H1 (cell line): ENCODE measurements at regions not wholly inside any gene's neighbourhood (a gene's known extent, or its start where the extent isn't known, plus 50 kb on each side); places are given as distances from the start of the nearest gene placed in this dataset.
"Not testable (repeated sequence)": the region's sequence is repeated elsewhere in the genome, so short reads cannot be mapped to it uniquely, and the experiment has no call there.

Source experiments
- CTCF ChIA-PET: fragments of 300-600 bp; sonication (Branson Sonifier 250); formaldehyde crosslinking; loops from one replicate; lab custom pipeline; 2021; ENCODE audit not compliant: partially characterized antibody; lab: Charles Lee
- POLR2A ChIA-PET: fragments of 300-600 bp; sonication (Branson Sonifier 250); formaldehyde crosslinking; loops from one replicate; lab custom pipeline; 2021; ENCODE audit warnings: inconsistent platforms; ENCODE audit not compliant: partially characterized antibody; lab: Charles Lee
- DNase-seq, 2 experiments: peaks; one replicate each; pipeline versions ENCODE4 v3.0.0 to v3.0.0-alpha.2; 2010 to 2022; ENCODE audit warnings: low spot score in 2 of 2, low read depth in 1 of 2, mixed read lengths in 1 of 2
- FAIRE-seq: peaks from 2 replicates; lab custom pipeline; 2011; peaks lifted over from hg19 to GRCh38; lab: Jason Lieb, UNC
- H2AFZ ChIP-seq: 2 replicates; pipeline ENCODE4 v1.8.1; 2012; ENCODE audit warnings: low read length, inconsistent platforms
- H2AK5ac ChIP-seq: 2 replicates; pipeline ENCODE4 v1.6.1; 2013; ENCODE audit warnings: low read depth, low read length
- H2BK120ac ChIP-seq: replicated peaks from 2 replicates; pipeline ENCODE3; 2013; ENCODE audit warnings: low read depth, low read length, inconsistent platforms
- H2BK12ac ChIP-seq: 2 replicates; pipeline ENCODE4 v1.6.1; 2013; ENCODE audit warnings: low read depth, low read length
- H2BK15ac ChIP-seq: 2 replicates; pipeline ENCODE4 v1.6.1; 2013; ENCODE audit warnings: low read length
- H2BK20ac ChIP-seq: 2 replicates; pipeline ENCODE4 v1.6.1; 2013; ENCODE audit warnings: low read length
- H2BK5ac ChIP-seq: 2 replicates; pipeline ENCODE4 v1.6.1; 2013; ENCODE audit warnings: low read depth, low read length
- H3K14ac ChIP-seq: 2 replicates; pipeline ENCODE4 v1.6.1; 2013; ENCODE audit warnings: inconsistent platforms; ENCODE audit not compliant: insufficient read length
- H3K18ac ChIP-seq: 2 replicates; pipeline ENCODE4 v1.6.1; 2013; ENCODE audit warnings: low read length; ENCODE audit errors: extremely low read depth
- H3K23ac ChIP-seq: 2 replicates; pipeline ENCODE4 v1.6.1; 2013; ENCODE audit warnings: inconsistent platforms; ENCODE audit not compliant: insufficient read length
- H3K23me2 ChIP-seq: 2 replicates; pipeline ENCODE4 v1.6.1; 2013; ENCODE audit warnings: low read depth, low read length
- H3K27ac ChIP-seq: 2 replicates; pipeline ENCODE4 v1.6.1; 2011; ENCODE audit warnings: low read depth, low read length, inconsistent platforms
- H3K27me3 ChIP-seq, 4 experiments: replicated peaks in 1 of 4; 1 replicate in 1 of 4; 2 replicates in 3 of 4; pipeline versions ENCODE4 v1.6.1 to v1.8.1; 2011 to 2013; ENCODE audit warnings: low read length in 3 of 4, mild to moderate bottlenecking in 3 of 4, inconsistent platforms in 2 of 4, mixed read lengths in 2 of 4, moderate library complexity in 1 of 4; ENCODE audit not compliant: control insufficient read depth in 3 of 4, insufficient read depth in 3 of 4; ENCODE audit errors: extremely low read depth in 1 of 4
- H3K36me3 ChIP-seq, 4 experiments: 2 replicates each; pipeline versions ENCODE4 v1.6.1 to v1.8.1; 2011 to 2013; ENCODE audit warnings: mild to moderate bottlenecking in 4 of 4, low read length in 3 of 4, moderate library complexity in 2 of 4, control low read depth in 1 of 4, inconsistent platforms in 1 of 4; ENCODE audit not compliant: insufficient read depth in 4 of 4, control insufficient read depth in 2 of 4
- H3K4ac ChIP-seq: replicated peaks from 2 replicates; pipeline ENCODE3; 2013; ENCODE audit warnings: low read length, low read depth, mixed read lengths, inconsistent platforms; ENCODE audit not compliant: insufficient read length
- H3K4me1 ChIP-seq, 4 experiments: replicated peaks in 1 of 4; 1 replicate in 1 of 4; 2 replicates in 3 of 4; pipeline versions ENCODE4 v1.6.1 to v1.8.1; 2011 to 2013; ENCODE audit warnings: low read length in 3 of 4, inconsistent platforms in 2 of 4, mixed read lengths in 1 of 4; ENCODE audit not compliant: insufficient read depth in 4 of 4, control insufficient read depth in 3 of 4
- H3K4me2 ChIP-seq, 2 experiments: 2 replicates each; pipeline versions ENCODE4 v1.6.1 to v1.8.1; 2011 to 2013; ENCODE audit warnings: low read depth in 2 of 2, low read length in 2 of 2, control low read depth in 1 of 2, inconsistent platforms in 1 of 2, mild to moderate bottlenecking in 1 of 2; ENCODE audit not compliant: insufficient read depth in 1 of 2
- H3K4me3 ChIP-seq, 4 experiments: fragments of 200-600, 300-600 bp in 1 of 4; sonication (generic), shearing (Covaris generic), sonication (Bioruptor Twin) in 1 of 4; 2 replicates each; pipeline versions ENCODE4 v1.5.1 to v1.8.1; 2011 to 2016; ENCODE audit warnings: low read length in 4 of 4, low read depth in 3 of 4, control low read depth in 2 of 4, inconsistent platforms in 2 of 4, mild to moderate bottlenecking in 2 of 4, mixed read lengths in 1 of 4, moderate library complexity in 1 of 4; ENCODE audit not compliant: insufficient read depth in 2 of 4; ENCODE audit errors: extremely low read depth in 1 of 4
- H3K56ac ChIP-seq: replicated peaks from 2 replicates; pipeline ENCODE3; 2013; ENCODE audit warnings: low read depth, mild to moderate bottlenecking, mixed read lengths, low read length, inconsistent platforms; ENCODE audit not compliant: insufficient read length
- H3K79me1 ChIP-seq: 2 replicates; pipeline ENCODE4 v1.6.1; 2013; ENCODE audit warnings: low read depth, low read length, control low read depth
- H3K79me2 ChIP-seq, 2 experiments: 2 replicates each; pipeline versions ENCODE4 v1.6.1 to v1.8.1; 2012 to 2013; ENCODE audit warnings: low read length in 2 of 2, mild to moderate bottlenecking in 2 of 2, inconsistent platforms in 1 of 2; ENCODE audit not compliant: insufficient read depth in 2 of 2, control insufficient read depth in 1 of 2
- H3K9ac ChIP-seq, 4 experiments: replicated peaks in 1 of 4; 1 replicate in 1 of 4; 2 replicates in 3 of 4; pipeline versions ENCODE4 v1.6.1 to v1.8.1; 2011 to 2013; ENCODE audit warnings: low read depth in 3 of 4, low read length in 3 of 4, control low read depth in 2 of 4, mild to moderate bottlenecking in 2 of 4, moderate library complexity in 2 of 4, inconsistent platforms in 1 of 4; ENCODE audit errors: extremely low read depth in 1 of 4
- H3K9me3 ChIP-seq, 2 experiments: 2 replicates each; pipeline versions ENCODE4 v1.6.1 to v1.8.1; 2012 to 2013; ENCODE audit warnings: mild to moderate bottlenecking in 2 of 2, moderate library complexity in 2 of 2, control low read depth in 1 of 2, inconsistent platforms in 1 of 2, low read depth in 1 of 2, low read length in 1 of 2, mixed read lengths in 1 of 2; ENCODE audit not compliant: insufficient read depth in 2 of 2
- H4K20me1 ChIP-seq, 2 experiments: replicated peaks in 1 of 2; 2 replicates each; pipeline versions ENCODE3 to v1.8.1; 2011 to 2013; ENCODE audit warnings: inconsistent platforms in 2 of 2, low read length in 2 of 2, mild to moderate bottlenecking in 1 of 2; ENCODE audit not compliant: insufficient read depth in 2 of 2, control insufficient read depth in 1 of 2
- H4K5ac ChIP-seq: 2 replicates; pipeline ENCODE4 v1.6.1; 2013; ENCODE audit warnings: low read length, low read depth, mixed read lengths, inconsistent platforms; ENCODE audit not compliant: insufficient read length
- H4K8ac ChIP-seq: 2 replicates; pipeline ENCODE4 v1.8.0; 2013; ENCODE audit warnings: mild to moderate bottlenecking, moderate library complexity, low read length, inconsistent platforms; ENCODE audit not compliant: insufficient read depth; ENCODE audit errors: extremely low read depth
- H4K91ac ChIP-seq: replicated peaks from 2 replicates; pipeline ENCODE3; 2013; ENCODE audit warnings: low read length, mixed read lengths, inconsistent platforms; ENCODE audit not compliant: insufficient read length
- WGBS, 2 experiments: shearing (Covaris generic) in 1 of 2; methylation state at CpG; one replicate each; pipeline versions ENCODE4 v1.1.6 to v1.1.7; 2013 to 2015; ENCODE audit warnings: low lambda C conversion rate in 2 of 2, mixed read lengths in 2 of 2, inconsistent platforms in 1 of 2, low coverage in 1 of 2, missing lambda C conversion rate in 1 of 2; ENCODE audit not compliant: insufficient replicate concordance in 2 of 2, insufficient coverage in 1 of 2, insufficient read length in 1 of 2; ENCODE audit errors: extremely low coverage in 1 of 2, missing lambda C conversion rate in 1 of 2; 5-methylcytosine and 5-hydroxymethylcytosine counted together

DNA sequence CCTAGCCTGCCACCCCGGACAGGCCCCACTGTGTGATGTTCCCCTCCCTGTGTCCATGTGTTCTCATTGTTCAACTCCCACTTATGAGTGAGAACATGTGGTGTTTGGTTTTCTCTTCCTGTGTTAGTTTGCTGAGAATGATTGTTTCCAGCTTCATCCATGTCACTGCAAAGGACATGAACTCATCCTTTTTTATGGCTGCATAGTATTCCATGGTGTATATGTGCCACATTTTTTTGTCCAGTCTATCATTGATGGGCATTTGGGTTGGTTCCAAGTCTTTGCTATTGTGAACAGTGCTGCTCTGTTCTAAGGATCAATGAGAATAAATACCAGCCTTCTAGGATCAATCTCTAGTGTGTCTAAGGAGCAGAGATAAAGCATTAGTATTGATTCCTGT, 543.9 kb upstream of the ZNF804A start:
- H3K4me2 ChIP-seq, H3K79me2 ChIP-seq, H3K36me3 ChIP-seq, CTCF ChIA-PET, H2AK5ac ChIP-seq, H3K9ac ChIP-seq, H3K56ac ChIP-seq, FAIRE-seq, H4K8ac ChIP-seq, H2BK15ac ChIP-seq, H4K5ac ChIP-seq, H2BK5ac ChIP-seq, H2BK20ac ChIP-seq, H3K4me1 ChIP-seq, H3K27ac ChIP-seq, H3K23ac ChIP-seq, H3K18ac ChIP-seq, H3K4me3 ChIP-seq, H4K20me1 ChIP-seq, H3K79me1 ChIP-seq, DNase-seq, H2BK12ac ChIP-seq, H3K23me2 ChIP-seq, H4K91ac ChIP-seq, H3K14ac ChIP-seq, H3K9me3 ChIP-seq, H2AFZ ChIP-seq, H3K27me3 ChIP-seq, H3K4ac ChIP-seq, POLR2A ChIA-PET, H2BK120ac ChIP-seq: not testable (repeated sequence)
- 100% methylated on average over 1 of the region's 1 CpG; no CpG with 5 or more reads in 1 of the 2 experiments for WGBS, 2 experiments
